ENCODE measurements at regions not wholly inside any gene's neighbourhood (a gene's known extent, or its start where the extent isn't known, plus 50 kb on each side); places are given as distances from the start of the nearest gene placed in this dataset.

DNA sequence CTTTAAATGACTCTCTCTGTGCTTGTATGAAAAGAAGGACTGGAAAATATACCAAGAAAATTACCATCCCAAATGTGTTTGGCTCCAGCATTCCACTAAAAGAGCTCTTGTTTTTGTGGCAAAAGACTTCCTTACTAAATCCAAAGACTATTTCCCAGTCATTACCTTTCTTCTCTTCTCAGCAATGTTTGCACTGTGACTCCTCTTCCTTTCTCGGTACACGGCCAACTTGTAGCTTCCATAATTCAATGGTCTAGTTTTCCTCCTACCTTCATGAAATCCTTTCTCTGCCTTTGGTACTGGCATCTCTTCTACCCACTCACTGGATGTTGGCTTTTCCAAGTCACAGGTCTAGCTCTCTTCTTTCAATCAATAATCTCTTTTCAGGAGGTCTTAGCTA is 568.5 kb upstream of the JAG1 start:
- Histone ChIP-seq H3K27ac (no peak overlapping the region), H3K36me3 (ENCODE audit: low read depth) (no peaks in the 10 kb centered on the region), H3K27me3 (ENCODE audit: insufficient read depth, low read depth) (no peaks in the 10 kb centered on the region), H3K79me2 (ENCODE audit: low read depth) (no peaks in the 10 kb centered on the region), H3K9me2 (ENCODE audit: insufficient read depth) (no peaks in the 10 kb centered on the region), H2AFZ (no peak overlapping the region), H3K4me3 (no peak overlapping the region), H4K20me1 (ENCODE audit: insufficient read depth) (no peaks in the 10 kb centered on the region), H3K4me2 (no peak overlapping the region), H3F3A (ENCODE audit: insufficient read depth, low read depth) (no peaks in the 10 kb centered on the region), H3K9me3 (ENCODE audit: insufficient read depth, low read depth) (no peaks in the 10 kb centered on the region), H3K4me1 (replicated peaks; ENCODE audit: insufficient read depth) (no peaks in the 10 kb centered on the region)
- DNase-seq, result no peak
- ChIA-PET POLR2A (ENCODE audit: unreplicated experiment) (interaction anchor here (0.6 to 0.7 kb wide), 2 partner anchors 18 to 502 kb away, joined by 3 to 6 read pairs; no protein-coding TSS in a partner anchor), CTCF (no interaction called here)
- intact Hi-C loops (cut with micrococcal nuclease; ENCODE audit: unreplicated experiment), result no loop called here
- TF ChIP-seq, protein P1, sequence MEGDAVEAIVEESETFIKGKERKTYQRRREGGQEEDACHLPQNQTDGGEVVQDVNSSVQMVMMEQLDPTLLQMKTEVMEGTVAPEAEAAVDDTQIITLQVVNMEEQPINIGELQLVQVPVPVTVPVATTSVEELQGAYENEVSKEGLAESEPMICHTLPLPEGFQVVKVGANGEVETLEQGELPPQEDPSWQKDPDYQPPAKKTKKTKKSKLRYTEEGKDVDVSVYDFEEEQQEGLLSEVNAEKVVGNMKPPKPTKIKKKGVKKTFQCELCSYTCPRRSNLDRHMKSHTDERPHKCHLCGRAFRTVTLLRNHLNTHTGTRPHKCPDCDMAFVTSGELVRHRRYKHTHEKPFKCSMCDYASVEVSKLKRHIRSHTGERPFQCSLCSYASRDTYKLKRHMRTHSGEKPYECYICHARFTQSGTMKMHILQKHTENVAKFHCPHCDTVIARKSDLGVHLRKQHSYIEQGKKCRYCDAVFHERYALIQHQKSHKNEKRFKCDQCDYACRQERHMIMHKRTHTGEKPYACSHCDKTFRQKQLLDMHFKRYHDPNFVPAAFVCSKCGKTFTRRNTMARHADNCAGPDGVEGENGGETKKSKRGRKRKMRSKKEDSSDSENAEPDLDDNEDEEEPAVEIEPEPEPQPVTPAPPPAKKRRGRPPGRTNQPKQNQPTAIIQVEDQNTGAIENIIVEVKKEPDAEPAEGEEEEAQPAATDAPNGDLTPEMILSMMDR (conservative IDR thresholded peaks at IDR 0.05), result no peak
- no TSS peak for BruUV-seq (replicated peaks)

DNA sequence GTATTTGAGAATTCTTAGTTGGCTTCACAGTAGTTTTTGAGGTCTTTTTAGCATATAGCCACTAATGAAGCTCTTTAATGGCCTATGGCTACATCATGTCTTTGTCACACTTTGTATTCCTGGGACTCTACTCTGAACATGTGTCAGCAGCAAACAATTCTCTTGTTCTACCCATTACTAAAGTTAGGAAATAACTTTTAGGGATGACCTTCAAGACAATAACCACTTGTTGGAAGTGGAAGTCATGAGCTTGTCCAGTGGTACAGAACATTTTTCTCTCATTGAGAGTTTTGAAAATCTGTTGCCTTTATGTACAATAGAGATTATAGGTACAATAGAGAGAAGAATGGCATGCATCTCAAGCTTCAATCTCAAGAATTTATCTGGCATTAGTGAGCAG is 571.6 kb upstream of the JAG1 start:
- H3F3A ChIP-seq (ENCODE audit: insufficient read depth, low read depth), result no peaks in the 10 kb centered on the region
- POLR2A ChIA-PET (ENCODE audit: unreplicated experiment), result no interaction called here
- H3K9me3 ChIP-seq (ENCODE audit: insufficient read depth, low read depth), result no peaks in the 10 kb centered on the region
- no peak overlapping the region for H3K4me2 ChIP-seq
- no peaks in the 10 kb centered on the region for H3K4me1 ChIP-seq (replicated peaks; ENCODE audit: insufficient read depth)
- no peak overlapping the region for H2AFZ ChIP-seq
- H3K9me2 ChIP-seq (ENCODE audit: insufficient read depth), result no peaks in the 10 kb centered on the region
- TF ChIP-seq, protein P1 (conservative IDR thresholded peaks at IDR 0.05), result no peak
- no peak for TF ChIP-seq EZH2 (IDR thresholded peaks at IDR 0.05; ENCODE audit: low read depth)
- no peaks in the 10 kb centered on the region for H4K20me1 ChIP-seq (ENCODE audit: insufficient read depth)
- H3K79me2 ChIP-seq (ENCODE audit: low read depth), result no peaks in the 10 kb centered on the region
- intact Hi-C loops (cut with micrococcal nuclease; ENCODE audit: unreplicated experiment), result no loop called here
- H3K4me3 ChIP-seq, result no peak overlapping the region
- no TSS peak for BruUV-seq (replicated peaks)
- H3K27me3 ChIP-seq (ENCODE audit: insufficient read depth, low read depth), result no peaks in the 10 kb centered on the region
- no peaks in the 10 kb centered on the region for H3K36me3 ChIP-seq (ENCODE audit: low read depth)
- CTCF ChIA-PET, result no interaction called here
- DNase-seq, result no peak
- H3K27ac ChIP-seq, result no peak overlapping the region

DNA sequence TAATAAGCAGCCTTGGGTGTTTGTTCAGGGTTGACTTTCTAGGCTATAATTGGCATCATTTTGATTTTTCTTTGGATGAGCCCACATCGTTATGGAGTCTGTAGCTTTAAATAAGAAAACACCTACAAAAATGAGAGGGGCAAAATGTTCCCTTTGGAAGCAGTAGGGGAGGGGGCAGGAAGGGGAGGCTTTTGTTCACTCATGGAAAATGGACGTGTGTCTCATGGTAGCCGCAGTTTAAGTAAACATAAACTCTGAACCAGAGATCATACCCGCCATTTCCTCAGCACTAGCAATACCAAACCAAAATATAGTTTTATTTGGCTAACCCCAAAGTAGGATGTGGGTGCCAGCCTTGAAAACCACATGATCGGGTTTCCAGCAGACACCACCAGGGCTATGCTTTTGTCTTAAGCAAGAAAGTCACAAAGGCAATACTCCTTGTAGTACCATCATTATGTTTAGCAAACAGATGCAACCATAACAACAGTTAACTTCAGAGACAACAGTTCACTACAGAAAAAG is 572.5 kb upstream of the JAG1 start:
- no peaks in the 10 kb centered on the region for H4K20me1 ChIP-seq (ENCODE audit: insufficient read depth)
- intact Hi-C loops (cut with micrococcal nuclease; ENCODE audit: unreplicated experiment), result no loop called here
- TF ChIP-seq EZH2 (IDR thresholded peaks at IDR 0.05; ENCODE audit: low read depth), result no peak
- TF ChIP-seq, protein P1 (conservative IDR thresholded peaks at IDR 0.05), result no peak
- H2AFZ ChIP-seq, result no peak overlapping the region
- no peaks in the 10 kb centered on the region for H3K36me3 ChIP-seq (ENCODE audit: low read depth)
- no peaks in the 10 kb centered on the region for H3K9me3 ChIP-seq (ENCODE audit: insufficient read depth, low read depth)
- peaks cover 5% of the 10 kb centered on the region; the same call in 1 of the 2 replicates for H3K9me2 ChIP-seq (ENCODE audit: insufficient read depth)
- no peak for DNase-seq
- no TSS peak for BruUV-seq (replicated peaks)
- no peak overlapping the region for H3K4me2 ChIP-seq
- H3K27me3 ChIP-seq (ENCODE audit: insufficient read depth, low read depth), result no peaks in the 10 kb centered on the region
- H3K27ac ChIP-seq, result no peak overlapping the region
- ChIA-PET POLR2A (ENCODE audit: unreplicated experiment) (no interaction called here), CTCF (no interaction called here)
- no peaks in the 10 kb centered on the region for H3F3A ChIP-seq (ENCODE audit: insufficient read depth, low read depth)
- no peaks in the 10 kb centered on the region for H3K79me2 ChIP-seq (ENCODE audit: low read depth)
- no peak overlapping the region for H3K4me3 ChIP-seq
- H3K4me1 ChIP-seq (replicated peaks; ENCODE audit: insufficient read depth), result no peaks in the 10 kb centered on the region
